Medulla oblongata (tissue), 1 donor: ENCODE measurements at regions not wholly inside any gene's neighbourhood (a gene's known extent, or its start where the extent isn't known, plus 50 kb on each side); places are given as distances from the start of the nearest gene placed in this dataset.
"Not testable (repeated sequence)": the region's sequence is repeated elsewhere in the genome, so short reads cannot be mapped to it uniquely, and the experiment has no call there.

Source experiments
- DNase-seq: peaks from one replicate; pipeline ENCODE4 v3.0.0-alpha.2; 2015; ENCODE audit errors: extremely low spot score

DNA sequence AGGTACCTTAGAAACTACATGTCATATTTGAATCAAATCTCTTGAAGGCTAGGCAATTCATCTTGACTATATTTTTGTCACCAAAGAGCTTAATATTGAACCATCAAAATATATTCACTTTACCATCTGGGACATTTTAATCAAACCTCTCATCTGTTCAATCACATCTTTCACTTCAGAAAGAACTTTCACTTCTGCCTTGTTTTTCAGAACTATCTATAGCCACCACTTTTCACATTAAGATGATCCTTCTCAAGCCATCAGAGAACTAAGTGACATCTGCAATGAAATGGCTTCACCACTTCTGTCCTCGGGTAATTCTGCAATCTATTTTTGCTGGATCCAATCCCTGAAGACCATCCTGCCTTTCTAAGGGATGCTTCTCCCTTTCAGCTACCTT, 57.8 kb downstream of the OR2B2 start:
- DNase-seq, result no peak

DNA sequence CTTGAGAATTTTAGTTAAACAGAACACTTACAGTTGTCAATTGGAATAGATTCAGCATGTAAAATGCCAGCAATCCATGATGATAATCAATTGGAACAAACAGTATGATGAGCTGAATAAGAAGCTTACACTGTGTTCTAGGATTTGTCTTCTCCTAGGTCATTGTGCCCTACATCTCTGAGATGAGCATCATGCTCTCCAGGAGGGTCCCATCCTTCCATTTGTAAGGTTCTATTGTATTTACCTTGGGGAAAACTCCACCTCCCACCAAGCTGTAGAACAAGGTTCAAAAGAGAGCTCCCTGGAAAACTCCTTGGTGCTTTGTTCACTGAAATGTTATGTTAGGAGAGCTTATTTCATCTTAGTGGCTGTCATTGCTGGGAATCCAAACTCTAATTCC, 60.8 kb downstream of the OR2B2 start:
- no peak for DNase-seq

DNA sequence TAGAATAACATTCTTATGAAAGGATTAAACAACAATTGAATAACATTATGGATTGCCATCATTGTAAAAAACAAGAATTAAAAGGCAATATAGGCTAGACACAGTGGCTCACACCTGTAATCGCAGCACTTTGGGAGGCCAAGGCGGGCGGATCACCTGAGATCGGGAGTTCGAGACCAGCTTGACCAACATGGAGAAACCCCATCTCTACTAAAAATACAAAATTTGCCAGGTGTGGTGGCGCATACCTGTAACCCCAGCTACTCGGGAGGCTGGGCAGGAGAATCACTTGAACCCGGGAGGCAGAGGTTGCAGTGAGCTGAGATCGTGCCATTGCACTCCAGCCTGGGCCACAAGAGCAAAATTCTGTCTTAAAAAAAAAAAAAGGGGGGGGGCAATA, 63.2 kb downstream of the OR2B2 start:
- not testable (repeated sequence) for DNase-seq

DNA sequence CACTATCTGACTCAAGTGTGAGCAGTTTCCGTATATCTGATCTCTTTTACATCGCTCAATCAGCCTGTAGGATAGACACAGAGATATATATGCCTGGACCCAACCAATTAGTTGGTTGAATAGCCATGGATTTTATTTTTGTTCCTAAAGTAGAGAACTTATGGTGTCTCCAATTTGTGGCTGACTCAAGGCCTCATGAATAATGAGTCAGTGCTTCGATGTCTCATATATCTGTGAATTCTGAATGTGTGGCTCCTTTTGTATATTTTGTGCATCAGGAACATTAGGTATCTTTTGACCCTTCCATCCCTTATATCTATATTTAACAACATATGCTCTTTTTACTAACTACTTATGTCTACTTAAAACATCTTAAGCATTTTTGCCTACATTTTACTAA, 64.5 kb downstream of the OR2B2 start:
- no peak for DNase-seq

DNA sequence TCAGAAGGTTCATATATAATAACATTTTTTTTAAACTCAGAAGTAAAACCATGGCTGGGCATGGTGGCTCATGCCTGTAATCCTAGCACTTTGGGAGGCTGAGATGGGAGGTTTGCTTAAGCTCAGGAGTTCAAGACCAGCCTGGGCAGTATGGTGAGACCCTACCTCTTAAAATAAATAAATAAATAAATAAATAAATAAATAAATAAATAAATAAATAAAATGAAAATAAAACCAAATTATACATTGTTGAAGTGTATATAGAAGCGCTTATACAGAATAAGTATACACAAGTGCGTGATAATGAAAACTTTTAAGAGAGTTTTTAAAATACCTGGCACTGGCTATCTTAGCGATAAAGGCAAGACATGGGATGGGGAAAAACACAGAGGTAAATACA, 71.6 kb downstream of the OR2B2 start:
- DNase-seq, result no peak

DNA sequence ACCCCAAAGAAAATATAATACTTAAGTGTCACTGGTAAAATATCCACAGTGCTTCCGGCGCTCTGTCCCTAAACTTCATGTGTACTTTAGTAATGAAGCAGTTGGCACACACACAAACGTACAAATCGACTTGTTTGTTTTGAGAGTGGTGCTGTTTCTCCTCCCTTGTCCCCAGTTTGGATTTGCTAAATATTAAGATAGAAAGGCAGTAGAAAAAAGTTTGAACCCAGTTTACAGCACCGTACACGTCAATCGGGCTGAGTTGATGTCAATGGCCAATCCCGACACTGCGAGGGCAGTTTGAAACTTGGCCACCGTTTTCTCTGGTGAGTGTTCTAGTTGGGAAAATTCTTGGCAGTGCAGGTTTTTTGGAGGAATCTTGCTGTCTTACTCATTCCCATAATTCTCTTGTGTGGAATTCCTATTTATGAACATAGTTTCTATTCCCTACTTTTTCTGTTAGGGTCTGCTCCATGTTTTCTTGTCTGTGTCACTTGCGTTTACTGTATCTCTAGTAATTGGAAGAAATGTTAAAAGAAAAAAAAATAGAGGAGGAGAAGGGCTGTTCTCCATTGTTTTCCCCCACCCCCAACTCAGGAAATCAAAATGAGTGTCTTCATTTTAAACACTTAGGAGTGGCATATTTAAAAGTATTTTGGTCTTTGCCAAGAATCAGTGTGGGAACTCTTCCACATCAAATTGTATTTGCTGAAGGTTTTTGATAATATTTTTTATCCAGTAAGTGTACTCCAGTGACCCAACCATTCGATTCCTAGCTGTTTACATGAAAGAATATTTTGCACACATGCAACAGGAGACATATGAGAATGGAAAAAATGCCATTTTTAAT, 72.3 kb downstream of the OR2B2 start:
- DNase-seq, result peak; percentile 63

DNA sequence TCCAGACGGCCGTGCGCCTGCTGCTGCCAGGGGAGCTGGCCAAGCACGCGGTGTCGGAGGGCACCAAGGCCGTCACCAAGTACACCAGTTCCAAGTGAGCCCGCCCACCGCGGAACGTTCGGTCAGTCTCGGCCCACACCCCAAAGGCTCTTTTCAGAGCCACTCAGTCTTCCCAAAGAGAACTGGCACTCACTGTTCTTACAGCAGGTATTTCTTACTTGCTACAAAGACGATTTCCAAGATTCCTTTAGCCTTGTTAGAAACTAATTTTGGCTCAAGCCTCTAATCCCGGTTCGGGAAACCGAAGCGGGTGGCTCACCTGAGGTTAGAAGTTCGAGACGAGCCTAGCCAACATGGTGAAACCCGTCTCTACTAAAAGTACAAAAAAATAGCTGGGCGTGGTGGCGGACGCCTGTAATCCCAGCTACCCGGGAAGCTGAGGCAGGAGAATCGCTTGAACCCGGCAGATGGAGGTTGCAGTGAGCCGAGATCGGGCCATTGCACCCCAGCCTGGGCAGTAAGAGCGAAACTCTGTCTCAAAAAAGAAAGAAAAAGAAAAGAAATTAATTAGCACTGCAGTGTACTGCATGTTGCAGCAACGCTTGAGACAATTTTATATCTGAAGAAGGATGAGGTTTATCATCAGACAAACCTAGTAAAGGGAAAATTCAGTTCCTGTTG, 73.1 kb downstream of the OR2B2 start:
- DNase-seq, result peak; percentile 24

DNA sequence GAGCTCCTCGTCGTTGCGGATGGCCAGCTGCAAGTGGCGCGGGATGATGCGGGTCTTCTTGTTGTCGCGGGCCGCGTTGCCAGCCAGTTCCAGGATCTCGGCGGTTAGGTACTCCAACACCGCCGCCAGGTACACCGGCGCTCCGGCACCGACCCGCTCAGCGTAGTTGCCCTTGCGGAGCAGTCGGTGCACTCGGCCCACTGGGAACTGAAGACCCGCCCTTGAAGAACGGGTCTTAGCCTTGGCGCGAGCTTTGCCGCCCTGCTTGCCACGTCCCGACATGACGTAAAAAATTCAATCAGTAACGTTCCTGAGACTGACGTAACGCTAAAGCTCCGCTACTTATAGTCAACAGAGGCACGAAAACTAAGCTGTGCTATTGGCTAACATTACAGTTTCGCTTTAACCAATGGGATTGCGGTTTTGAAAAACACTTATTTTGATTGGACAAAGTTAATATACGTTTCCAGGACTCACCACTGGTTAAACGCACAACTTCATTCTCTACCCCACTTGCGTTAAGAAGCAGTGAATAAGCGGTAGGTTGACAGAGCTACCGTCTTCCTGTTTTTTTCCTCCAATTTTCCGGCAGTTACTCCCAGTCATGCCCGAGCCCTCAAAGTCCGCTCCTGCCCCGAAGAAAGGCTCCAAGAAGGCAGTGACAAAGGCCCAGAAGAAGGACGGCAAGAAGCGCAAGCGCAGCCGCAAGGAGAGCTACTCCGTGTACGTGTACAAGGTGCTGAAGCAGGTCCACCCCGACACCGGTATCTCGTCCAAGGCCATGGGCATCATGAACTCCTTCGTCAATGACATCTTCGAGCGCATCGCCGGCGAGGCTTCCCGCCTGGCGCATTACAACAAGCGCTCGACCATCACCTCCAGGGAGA, 73.9 kb downstream of the OR2B2 start:
- DNase-seq, result peak; percentile 99

DNA sequence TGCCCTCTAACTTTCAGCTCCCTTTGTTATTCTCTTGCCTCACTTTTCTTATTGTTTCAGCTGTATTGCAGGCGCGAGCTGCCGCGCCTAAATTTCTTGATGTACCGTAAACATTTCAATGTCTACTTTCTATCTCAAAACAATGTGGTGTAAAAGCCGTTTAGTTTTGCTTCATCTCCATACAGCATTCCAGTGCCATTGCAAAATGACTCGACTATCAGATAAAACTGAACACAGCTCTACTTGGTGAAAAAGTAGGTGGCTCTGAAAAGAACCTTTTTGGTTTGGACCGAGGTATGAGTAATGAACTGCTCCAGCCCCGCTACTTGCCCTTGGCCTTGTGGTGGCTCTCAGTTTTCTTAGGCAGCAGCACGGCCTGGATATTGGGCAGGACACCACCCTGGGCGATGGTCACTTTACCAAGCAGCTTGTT, 74.6 kb downstream of the OR2B2 start:
- DNase-seq, result peak; percentile 37

DNA sequence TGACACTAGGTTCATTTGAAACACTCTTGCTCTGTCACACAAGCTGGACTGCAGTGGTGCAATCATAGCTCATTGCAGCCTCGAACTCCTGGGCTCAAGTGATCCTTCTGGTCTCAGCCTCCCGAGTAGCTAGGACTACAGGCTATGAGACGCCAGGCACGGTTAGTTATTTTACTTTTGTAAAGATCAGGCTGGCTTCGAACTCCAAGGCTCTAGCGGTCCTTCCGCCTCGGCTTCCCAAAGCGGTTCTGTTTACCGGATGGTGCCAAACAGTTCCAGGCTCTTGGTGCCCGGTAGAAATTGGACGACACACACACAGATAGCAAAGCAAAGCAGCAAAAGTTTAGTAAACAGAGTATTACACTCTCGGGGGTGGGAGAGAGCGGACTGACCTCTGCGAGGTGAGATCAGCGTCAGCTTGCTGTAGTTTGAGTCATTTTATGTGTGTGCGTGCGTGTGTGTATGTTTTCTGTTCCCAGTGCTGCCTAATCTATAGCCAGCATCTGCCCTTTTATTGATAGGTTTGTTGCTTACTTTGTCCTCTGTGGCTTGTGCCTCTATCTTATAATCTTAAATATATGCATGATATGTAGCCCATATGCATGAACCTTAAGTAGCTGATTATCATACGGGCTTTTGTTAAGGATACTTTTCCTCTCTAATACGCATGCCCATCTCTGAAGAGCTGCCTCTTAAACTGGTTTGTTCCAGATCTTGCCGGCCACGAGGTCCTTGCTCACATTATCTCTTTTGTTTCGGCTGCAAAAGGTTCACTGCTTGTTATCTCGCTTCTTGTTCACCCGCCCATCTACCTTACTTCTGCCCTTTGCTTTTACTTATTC, 75.2 kb downstream of the OR2B2 start:
- peak; percentile 88 for DNase-seq

DNA sequence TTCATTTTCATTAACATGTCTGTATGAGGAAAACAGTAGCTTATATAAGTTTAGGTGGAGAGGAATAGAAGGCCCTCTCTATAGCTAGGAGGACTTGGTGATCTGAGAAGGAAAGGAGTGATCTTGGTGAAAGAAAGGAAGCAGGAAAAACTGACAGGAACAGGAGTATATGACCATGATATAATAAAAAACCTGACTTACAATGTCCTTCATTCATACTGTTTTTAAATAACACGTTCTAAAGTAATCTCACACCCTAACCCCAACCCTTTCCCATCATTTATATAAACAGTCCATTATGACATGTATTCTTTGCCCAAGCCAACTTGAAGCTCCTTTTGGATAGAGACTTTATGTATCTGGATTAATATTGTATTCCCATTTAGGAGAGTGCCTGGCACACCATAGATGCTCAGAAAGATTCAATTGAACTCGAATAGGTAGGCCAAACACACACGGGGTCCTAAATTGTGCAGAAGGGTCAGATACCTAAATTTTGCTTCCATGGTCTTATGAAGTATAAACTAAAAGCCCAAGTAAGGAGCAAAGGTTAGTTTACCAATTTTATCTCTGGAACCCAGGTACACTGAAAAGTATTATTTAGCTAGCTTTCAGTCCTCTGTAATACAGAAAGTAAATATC, 75.9 kb downstream of the OR2B2 start:
- peak; percentile 19 for DNase-seq

DNA sequence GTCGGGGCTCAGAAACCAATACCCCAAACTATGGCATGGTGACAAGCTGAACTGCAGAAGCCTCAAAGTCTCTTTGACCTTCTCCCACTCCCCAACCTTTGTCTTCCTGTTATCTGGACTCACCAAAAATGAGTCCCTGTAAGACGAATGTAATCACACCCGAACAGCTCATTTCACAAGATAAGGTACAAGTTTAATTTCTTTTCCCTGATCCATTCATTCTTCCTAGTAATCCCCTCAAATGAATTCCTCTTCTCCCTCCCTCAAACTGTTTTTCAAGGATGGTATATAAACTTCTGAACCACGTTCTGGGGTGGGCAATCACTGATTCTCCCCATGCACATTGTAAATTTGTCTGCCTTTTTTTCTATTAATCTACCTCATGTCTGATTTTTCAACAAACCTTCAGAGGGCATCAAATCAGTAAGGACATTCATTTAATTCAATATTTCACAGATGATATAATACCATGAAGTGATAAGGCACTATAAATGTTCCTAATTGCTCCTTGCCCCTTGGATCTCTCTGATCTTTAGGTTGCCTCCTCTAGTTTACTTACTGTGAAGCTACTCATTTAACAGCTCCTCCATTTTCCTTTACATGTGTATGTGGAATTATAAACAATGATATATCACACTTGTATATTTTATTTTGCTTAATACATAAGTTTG, 77.2 kb downstream of the OR2B2 start:
- DNase-seq, result no peak

DNA sequence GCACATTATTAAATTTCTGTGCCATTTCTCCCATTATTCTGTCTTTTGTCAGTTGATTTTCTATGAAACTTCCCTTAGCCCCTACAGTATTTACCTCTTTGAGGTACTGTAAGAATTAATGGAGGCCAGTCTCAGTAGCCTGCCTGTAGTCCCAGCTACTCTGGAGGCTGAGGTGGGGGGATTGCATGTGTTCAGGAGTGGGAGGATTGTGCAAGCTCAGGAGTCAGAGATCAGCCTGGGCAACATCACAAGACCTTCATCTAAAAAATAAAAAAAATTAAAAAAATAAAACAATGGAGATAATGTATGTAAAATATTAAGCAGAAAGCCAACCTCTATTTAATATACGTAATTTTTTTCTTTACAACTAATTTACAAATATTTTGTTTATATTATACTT, 77.8 kb downstream of the OR2B2 start:
- no peak for DNase-seq

DNA sequence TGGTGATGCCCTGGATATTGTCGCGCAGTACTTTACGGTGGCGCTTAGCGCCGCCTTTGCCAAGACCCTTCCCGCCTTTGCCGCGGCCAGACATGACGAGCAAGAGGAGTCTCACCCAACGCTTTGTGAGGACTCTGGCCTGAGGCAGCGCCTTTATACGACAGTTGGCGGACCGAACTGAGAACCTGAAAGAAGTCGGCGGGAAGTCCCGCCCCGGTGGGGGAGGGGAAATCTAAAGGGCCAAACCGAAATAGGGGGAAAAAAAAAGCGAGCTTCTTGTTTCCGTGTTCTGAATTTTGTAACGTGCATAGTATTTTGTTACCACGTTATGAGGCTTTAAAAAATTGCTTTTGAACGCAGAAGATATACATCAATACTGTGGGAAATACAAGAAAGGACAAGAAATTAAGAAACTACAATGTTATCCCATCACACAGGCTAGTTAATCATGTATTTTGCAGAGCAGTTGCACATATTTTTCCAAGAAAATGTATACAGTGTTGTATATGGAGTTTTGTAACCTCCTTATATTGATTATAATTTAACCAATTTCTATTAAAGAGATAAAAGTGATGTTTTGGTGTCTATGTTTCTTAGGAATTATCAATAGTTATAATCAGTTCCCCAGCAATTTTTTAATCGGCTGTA, 80.6 kb downstream of the OR2B2 start:
- DNase-seq, result peak; percentile 28

DNA sequence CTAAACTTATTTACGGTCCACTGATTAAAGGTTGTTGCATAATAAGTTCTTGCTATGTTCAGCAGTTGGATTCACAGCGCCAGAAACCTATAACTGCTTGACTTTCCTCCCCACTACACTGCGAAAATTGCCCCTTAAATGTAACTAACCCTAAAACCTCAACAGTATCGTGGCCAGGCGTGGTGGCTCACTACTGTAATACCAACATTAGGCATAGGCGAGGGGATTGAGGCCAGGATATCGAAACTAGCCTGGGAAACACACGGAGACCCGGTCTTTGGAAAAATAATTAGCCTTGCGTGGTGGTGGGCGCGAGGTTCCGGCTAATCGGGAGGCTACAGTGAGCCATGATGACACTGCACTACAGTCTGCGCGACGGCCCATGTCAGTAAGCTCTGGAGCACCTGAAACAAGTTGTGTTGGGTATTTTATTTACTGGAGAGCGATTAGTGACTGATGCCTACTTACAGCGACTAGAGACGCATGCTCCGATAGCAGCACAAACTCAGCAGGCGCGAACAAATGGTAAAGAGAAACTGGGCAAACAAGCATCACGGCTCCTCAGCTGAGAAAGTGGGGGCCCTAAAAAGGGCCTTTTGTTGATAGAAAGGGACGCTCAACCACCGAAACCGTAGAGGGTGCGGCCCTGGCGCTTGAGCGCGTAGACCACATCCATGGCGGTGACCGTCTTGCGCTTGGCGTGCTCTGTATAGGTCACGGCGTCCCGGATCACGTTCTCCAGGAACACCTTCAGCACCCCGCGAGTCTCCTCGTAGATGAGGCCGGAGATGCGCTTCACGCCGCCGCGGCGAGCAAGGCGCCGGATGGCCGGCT, 81.4 kb downstream of the OR2B2 start:
- DNase-seq, result not testable (repeated sequence)

DNA sequence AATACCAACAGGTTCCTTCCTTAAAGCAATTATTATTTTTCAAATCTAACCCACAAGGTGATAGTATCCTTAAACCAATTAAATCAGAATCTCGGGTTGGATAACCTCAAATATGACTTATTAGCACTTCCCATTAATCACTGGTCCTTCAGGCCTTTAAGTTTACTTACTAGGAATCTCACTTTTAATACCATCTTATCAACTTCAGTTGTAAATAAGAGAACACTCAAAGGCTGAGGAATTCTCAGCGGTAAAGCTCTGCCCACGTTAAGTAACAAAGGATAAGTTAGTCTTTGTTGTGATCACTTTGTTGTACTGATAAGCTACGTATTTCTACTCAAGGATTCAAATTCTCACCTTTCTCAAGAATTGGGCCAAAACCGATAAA, 82.0 kb downstream of the OR2B2 start:
- no peak for DNase-seq

DNA sequence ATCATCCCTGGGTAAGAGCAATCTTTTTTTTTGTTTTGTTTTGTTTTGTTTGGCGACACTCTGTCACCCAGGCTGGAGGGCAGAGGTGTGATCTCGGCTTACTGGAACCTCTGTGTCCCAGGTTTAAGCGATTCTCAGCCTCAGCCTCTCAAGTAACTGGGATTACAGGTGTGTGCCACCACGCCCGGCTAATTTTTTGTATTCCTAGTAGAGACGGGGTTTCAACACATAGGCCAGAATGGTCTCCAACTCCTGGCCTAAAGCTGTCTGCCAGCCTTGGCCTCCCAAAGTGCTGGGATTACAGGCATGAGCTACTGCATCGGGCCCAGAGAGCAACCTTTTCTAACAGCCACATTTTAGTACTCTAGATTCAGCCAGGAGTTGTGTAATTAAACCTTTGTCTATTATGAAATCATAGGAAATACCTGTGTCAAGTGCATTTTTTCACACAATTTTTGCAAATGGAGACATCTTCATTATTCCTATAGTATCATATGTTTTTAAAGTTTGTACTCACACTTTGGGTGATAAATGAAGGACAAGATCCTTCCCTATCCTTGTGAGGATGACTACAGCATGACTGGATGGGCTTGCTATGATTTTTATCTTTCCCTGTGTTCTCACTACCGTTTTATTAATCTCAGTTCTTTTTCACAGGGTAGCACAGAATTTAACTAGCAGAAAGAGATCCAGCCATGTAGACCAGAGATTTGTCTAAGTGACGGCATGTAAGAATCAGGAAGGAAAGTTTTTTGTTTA, 82.6 kb downstream of the OR2B2 start:
- no peak for DNase-seq

DNA sequence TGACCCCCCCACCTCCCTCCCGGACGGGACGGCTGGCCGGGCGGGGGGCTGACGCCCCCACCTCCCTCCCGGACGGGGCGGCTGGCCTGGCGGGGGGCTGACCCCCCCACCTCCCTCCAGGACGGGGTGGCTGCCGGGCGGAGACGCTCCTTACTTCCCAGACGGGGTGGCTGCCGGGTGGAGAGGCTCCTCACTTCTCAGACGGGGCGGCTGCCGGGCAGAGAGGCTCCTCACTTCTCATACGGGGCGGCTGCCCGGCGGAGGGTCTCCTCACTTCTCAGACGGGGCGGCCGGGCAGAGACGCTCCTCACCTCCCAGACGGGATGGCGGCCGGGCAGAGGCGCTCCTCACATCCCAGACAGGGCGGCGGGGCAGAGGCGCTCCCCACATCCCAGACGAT, 84.7 kb downstream of the OR2B2 start:
- not testable (repeated sequence) for DNase-seq
